ENCODE measurements at regions not wholly inside any gene's neighbourhood (a gene's known extent, or its start where the extent isn't known, plus 50 kb on each side); places are given as distances from the start of the nearest gene placed in this dataset.

- TF ChIP-seq ELF4 (IDR thresholded peaks at IDR 0.05), result no peak
- no peak for TF ChIP-seq FOXM1 (IDR thresholded peaks at IDR 0.05; ENCODE audit: borderline replicate concordance)
- no peak for TF ChIP-seq CTBP1 (IDR thresholded peaks at IDR 0.05; ENCODE audit: borderline replicate concordance)
- TF ChIP-seq NFRKB (IDR thresholded peaks at IDR 0.05), result no peak
These were observed 154.9 kb downstream of the TENT4A start for GRCh38 chr5:6868171-6868570.

All from HEK293T (cell line).